ENCODE measurements at regions not wholly inside any gene's neighbourhood (a gene's known extent, or its start where the extent isn't known, plus 50 kb on each side); places are given as distances from the start of the nearest gene placed in this dataset.

- TF ChIP-seq CTCF (conservative IDR thresholded peaks at IDR 0.05 in 1 of 2, IDR thresholded peaks at IDR 0.05 in 1 of 2; ENCODE audit: low read depth in 1 of 2, low read length in 2 of 2) (no peak), EZH2 (IDR thresholded peaks at IDR 0.05; ENCODE audit: low read length, missing control alignments) (no peak)
Measured at GRCh38 chr9:82789155-82789824, 273.7 kb downstream of the RASEF start.
